Stimulated activated CD8-positive, alpha-beta memory T cell treated with anti-CD3 and anti-CD28 coated beads, Interleukin-15, amount 100 ng/mL, for 24 hours (primary cell): ENCODE measurements at regions not wholly inside any gene's neighbourhood (a gene's known extent, or its start where the extent isn't known, plus 50 kb on each side); places are given as distances from the start of the nearest gene placed in this dataset.
A peak's percentile ranks its signal among the peaks of the same experiment; 100 is the strongest.

Experiments used
- DNase-seq: peaks from one replicate; pipeline ENCODE4 v3.0.0-alpha.2; 2020; ENCODE audit warnings: low read depth

DNA sequence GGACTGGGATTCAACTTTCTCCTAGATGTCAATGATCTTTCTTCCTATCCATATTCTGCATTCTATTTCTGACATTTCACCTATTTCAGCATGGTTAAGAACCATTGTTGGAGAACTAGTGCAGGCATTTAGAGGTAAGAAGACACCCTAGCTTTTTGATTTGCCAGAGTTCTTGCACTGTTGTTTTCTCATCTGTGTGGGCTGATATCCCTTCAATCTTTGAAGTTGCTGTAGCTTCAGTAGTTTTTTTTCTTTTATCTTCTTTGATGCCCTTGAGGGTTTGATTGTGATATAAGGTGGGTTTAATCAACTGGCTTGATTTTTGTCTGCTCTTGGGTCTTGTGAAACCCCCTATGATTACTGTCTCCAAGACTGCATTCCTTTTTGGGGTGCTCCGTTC is 502.1 kb downstream of the ETS1 start:
- no peak for DNase-seq

DNA sequence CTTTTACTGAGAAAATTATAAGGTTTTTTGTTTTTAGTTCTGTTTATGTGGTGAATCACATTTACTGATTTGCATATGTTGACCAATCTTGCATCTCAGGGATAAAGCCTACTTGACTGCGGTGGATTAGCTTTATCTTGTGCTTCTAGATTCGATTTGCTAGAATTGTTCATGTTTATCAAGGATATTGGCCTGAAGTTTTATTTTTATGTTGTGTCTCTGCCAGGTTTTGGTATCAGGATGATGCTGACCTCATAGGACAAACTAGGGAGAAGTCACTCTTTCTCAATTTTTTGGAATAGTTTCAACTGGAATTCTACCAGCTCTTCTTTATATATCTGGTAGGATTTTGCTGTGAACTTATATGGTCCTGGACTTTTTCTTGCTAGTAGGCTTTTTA is 504.8 kb downstream of the ETS1 start:
- no peak for DNase-seq

DNA sequence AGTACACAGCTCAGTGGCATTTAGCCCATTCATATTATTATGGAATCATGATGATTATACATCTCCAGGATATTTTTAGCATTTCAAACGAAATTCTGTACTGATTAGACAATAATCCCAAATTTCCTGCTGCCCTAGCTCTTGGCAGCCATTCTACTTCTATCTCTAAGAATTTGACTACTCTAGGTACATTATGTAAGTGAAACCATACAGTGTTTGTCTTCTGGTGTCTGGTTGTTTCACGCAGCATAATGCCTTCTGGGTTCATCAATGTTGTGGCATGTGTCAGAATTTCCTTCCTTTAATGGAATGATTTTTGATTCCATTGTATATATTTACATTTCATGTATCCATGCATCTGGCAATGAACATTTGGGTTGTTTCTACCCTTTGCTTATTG is 517.7 kb downstream of the ETS1 start:
- no peak for DNase-seq

DNA sequence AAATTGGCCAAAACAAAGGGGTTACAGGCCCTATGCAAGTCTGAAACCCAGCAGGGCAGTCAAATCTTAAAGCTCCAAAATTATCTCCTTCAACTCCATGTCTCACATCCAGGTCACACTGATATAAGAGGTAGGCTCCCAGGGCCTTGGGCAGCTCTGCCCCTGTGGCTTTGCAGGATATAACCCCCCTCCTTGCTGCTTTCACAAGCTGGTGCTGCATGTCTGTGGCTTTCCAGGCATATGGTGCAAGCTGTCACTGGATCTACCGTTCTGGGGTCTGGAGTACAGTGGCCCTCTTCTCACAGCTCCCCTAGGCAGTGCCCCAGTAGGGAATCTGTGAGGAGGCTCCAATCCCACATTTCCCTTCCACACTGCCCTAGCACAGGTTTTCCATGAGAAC is 519.6 kb downstream of the ETS1 start:
- no peak for DNase-seq

DNA sequence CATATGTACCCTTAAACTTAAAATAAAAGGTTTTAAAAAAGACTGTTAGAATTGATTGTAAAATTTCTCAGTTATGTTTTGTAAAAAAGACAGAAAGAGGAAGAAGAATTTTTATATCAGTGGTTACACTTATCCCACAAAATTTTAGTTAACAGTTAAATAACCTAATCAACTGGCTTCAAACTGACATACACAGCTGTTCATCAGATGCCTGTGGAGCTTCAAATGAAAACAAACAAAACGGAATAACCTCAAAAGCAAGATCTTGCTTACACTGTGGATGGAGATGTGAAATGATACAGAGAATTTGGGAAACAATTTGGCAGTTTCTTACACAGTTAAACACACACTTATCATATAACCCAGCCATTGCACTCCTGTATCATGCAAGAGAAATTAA is 521.0 kb downstream of the ETS1 start:
- no peak for DNase-seq

DNA sequence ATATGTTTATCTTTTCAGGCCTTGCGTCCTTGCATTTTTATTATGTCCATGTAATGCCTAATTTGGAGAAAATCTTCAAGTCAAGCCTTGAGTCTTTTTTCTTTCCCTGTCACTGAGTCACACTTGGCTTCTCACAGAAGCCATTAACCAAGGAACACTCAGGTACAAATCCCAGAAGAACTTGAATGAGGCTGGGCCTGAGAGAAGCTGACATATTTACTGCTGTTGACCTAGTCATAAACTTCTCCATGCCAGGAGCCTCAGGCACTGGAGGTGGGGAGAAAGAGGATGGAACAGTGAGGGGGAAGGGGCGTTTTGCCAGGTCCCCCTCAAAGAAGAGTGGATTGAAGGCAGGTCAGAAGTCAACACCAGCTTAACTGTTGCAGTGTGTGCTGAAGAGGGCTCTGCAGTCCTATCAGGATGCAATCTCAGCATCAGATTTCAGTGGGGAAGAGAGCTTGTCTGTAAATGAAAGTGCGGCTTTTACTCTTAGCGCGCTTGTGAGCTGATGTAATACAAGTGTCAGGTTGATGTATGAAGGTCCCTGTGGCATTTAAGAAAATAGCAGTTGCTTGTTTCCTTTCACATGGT is 526.0 kb downstream of the ETS1 start:
- no peak for DNase-seq

DNA sequence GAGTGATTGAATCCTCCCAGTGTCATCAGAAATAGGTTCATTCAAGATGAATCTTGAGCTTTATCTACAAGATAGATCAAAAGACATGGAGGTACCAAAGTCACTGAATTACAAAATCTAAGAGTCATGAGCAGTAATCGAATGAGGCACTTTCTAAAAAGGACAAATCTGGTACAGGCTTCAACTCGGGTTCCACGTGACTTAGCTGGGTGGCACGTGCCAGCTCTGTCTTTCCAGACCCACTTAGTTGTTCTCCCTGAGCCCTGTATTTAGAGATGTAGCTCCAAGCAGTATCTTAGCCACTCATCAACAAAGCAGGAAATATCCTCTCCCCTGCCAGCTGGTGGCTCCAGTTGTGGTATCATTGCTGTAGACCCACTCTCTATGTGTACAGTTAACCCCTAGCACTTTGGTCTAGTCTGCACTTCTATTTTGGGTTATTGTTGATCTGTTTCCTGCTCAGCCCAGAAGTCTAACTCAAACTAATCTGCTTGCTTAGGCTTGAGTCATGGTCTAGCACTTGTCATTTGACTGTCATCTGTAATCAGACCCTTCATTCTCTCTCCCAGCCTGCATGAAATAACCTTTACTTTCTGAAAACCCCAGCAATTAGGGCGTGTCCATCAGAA is 528.7 kb downstream of the ETS1 start:
- DNase-seq, result no peak

DNA sequence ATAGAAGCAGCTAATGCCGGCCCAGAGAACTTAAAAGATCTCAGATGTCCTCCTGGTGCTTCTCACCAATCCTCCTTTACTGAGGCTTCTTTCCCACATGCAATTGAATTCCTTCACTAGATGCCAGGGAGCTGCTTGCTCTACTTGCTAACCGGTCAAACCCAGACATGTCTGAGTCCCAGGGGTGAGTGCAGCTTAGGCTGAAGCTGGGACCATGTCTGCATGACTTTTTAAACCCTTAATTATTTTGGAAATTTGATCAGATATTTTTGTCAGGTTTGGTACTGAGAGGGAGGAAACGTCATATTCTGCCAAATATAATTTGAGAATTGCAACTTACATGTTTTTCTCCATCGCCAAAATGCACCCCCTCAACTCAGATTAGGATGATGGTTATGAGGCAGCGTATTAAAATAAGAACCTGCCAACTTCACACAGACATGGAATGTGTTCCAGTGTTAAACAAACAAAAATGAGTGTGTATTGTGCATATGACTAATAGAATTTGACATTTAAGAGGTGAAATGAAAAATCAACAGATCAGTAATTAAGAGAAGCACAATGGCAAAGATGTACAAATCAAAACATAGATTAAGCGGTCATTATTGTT is 529.5 kb downstream of the ETS1 start:
- DNase-seq, result no peak

DNA sequence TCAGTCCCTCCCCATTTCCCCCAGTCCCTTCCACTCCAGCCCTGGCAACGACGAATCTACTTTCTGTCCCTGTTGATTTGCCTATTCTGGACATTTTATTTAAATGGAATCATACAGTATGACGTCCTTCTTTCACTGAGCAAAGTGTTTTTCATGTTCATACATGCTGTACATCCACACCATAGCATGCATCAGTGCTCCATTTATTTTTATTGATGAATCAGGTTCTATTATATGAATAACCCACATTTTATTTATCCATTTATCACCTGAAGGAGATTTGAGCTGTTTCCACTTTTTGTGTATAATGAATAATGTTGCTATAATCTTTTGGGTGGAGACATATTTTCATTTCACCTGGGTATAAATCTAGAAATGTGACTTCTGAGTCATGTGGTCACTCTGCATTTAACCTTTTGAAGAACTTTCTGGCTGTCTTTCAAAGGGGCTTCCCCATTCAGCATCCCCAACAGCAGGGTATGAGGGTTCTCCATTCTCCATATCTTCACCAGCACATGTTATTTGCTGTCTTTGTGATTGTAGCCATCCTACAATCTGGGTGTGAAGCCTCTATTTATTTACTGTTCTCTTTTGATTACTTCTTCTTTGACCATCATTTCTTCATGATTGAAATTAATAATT is 531.7 kb downstream of the ETS1 start:
- DNase-seq, result no peak

DNA sequence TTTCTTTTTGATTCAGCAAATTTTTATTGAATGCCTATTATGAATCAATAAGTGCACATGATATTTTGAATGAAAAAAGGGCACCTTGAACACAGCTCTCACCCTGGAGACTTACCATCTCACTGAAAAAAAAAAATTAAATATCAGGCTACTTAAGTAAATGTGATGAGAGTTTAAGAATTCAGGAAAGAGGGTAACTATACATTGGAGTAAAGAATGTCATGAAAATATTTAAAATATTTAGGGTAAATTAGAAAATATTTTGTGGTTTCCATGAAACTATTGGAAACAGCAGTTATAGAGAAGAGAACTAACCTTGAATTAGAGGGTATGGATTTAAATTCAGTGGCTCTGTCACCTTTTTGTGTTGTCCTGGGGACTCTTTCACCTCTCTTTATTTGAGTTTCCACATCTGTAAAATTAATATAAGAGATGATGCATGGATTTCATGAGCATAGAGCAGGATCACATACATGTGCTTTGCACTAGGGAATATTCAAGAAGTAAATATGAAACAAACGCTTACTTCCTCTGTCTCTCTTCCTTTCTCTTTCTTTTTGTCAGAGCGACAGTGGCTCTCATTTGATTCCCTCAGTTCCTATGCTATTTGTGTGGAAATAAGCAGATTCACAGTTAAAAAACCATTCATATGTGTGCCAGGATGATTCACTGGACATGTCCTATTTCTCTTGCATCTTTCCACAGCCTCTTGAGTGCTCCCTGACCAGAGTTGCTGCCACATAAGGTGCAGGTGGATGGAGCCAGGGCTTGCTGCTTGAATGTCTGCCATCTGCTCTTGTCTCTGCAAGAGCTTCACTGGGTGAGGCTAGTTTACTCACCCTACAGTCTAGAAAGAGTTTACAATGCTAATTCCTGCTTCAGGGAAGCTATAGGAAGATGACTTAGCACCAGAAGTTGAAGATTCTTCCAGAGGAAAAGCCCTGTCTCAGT is 533.1 kb downstream of the ETS1 start:
- DNase-seq, result no peak

DNA sequence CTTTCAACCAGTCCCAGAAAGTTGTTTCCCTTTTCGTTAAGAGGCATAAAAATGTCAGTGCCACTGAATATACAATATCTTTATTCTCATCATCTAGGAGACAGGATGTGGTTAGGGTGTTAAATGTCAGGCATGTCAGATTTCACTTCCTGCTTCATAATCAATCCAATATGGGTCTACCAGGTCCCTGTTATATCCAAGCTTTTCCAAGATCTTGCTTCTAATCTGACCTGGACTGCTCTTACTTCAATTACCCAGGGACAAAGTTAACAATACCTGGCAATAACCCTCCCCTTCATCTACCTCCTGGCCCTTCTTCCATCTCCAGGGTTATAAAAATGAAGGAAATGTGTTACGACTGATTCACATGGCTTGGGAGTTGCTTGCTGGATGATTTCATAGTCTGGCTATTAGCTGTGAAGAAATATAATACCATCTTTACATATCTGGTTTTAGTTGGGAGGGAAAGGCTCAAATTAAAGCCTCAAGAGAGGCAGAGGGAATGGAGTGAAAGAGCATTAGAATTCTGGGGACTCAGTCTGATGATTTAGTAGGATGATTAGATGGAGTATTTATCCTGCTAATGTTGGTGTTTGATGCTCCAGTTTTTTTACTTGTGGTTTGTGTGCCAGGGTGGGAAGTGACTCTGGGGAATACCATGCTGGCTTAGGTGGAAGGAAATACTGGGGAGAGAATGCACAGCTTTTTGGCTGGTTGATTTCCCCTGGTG is 534.3 kb downstream of the ETS1 start:
- DNase-seq, result no peak

DNA sequence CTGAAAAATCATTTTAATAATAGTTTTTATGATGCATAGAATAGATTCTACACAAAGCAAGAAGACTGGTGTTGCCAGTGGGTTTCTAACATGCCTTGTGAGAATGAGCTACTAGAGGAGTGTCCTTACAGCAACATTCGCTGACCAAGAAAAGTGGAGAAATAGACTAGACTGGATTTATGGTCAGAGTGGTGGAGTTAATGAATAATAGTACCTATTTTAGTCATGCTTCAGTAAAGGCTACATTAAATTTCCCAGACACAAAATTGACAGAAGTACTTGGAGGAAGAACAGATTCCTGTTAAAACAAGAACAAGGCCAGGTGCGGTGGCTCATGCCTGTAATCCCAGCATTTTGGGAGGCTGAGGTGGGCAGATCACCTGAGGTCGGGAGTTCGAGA is 539.2 kb downstream of the ETS1 start:
- no peak for DNase-seq

DNA sequence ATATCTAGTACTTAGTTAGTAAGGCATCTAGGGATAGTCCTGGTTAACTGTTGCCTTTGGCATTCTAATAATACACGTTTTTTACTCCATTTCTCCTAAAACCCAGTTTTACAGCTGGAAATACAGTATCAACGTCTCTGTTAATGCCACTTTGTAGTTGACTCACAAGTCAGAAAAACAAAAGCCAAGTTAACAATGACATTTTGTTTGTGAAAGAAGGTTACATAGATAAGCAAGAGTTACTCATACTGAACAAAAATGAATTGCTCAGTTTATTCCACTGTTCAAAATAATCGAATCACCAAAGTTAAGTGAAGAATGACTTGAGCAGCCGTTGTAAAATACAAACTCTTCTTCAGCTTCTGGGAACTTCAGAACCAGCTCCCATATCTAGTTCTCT is 540.3 kb downstream of the ETS1 start:
- DNase-seq, result no peak

DNA sequence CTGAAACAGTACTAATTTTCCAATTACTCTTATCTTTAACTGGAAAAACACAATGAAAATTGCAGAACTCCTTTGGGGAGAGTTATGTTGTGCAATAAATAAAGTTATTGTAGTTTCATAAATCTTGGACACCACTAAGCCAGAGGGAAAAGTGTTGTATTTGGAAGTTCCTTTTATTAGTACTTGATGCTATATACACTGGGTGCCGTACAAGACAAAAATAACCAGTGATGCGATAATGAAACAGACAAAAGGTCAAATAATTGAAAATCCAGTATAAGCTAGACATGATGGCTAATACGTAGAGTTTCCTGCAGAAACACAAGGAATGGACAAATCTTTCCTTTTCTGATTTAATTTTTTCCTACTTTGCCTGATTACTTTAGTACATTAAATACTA is 541.1 kb downstream of the ETS1 start:
- DNase-seq, result no peak

DNA sequence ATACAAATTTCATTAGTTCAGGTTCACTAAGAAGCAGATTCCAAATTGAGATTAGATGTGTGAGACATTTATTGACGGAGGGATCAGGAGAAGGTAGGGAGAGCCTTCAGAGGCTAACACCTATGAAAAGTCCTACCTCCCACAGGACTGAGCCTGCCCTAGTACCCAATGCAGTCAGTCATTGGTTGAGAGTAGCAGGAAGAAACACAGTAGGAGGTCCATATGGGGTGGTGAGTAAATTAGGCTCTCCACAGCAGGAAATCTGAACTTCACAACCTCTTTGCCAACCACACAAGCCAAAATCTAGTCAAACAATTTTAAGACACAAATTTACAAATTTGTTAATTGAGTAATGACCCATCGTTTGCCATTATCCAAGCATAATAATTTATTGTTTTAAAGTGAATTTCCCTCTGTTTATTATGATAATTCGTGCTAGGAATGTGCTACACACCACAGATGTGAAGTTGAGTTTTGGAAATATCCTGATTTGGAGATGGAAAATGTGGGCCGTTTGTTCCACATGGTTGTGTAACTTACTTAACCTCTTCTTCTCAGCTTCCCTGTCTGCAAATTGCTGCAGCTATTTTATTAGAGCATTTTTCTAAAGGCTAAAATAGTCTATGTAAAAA is 542.1 kb downstream of the ETS1 start:
- DNase-seq, result no peak

DNA sequence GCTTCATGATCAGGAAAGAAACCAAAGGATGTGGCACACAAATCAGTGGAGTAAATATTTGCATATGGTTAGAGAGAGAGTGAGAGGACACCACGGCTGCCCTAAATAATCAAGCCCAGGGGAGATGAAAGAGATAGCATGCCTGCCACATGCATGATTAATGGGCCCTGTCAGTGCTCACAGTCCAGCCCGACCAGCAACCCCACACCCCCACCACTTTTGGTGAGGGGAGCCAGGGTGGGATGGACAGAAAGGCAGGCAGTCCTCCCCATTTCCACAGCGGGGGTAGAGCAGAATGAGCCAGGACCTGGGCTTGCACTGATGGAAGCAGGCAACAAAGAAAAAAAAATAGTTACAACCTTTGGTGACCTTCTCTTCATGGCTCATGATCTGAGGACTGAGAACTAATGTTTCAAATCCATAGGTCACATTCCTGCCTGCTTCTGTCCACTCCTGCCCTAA is 545.0 kb downstream of the ETS1 start:
- DNase-seq, result no peak

DNA sequence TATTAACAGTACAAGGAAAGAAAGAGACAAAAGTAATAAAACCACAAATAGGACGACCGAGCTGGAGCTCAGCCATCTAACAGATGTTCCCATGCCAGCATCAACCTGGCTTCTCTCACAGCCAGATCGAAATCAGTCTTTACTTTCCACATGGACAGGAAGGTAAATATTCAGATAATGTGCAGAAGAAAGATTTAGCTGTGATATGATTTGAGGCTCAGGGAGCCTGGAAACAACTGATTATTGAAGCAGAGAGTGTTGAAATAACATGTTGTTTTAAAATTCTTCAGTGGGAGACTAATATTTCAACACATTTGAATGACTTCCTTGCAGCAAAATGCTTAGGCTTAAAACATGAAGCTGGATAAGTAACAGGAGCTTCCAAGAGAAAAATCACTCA is 546.8 kb downstream of the ETS1 start:
- no peak for DNase-seq

DNA sequence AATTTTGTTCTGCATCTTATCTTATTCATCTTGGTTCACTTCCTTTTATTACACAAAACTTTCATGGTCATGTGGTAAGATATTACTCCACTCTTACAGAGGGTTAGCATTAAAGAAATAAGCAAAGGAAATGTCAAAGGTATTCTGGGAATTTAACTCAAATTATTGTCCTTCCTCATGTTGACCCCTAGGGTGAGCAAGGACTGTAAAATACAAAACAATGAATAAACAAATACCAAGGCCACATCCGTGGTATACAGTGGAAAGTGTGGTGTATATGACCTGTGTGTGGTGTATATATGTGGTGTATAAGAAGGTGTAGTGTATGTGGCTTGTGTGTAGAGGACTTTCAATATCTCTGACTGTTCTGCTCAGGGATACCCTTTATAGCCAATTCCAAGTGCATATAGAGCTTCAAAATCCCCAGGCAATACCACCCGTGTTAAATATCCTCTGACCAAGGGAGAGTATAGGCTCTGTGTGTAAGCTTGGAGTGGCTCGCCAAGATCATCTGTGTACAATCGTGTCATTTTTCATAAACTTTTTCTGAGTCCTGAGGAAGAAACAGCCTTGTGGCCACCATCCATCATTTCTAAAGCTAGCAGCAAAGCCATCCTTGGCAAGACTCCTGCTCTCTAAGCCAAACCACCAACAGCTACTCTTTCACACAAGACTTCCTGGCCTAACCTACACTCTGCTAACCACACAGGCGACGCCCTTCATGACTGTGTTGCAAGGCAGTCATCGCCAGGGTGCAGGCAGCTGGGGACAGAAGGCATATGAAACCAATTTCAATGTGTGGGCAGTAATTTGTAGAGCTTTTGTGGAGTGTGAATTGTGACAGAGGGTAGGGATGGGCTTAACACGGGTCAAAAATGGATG is 548.0 kb downstream of the ETS1 start:
- DNase-seq, result peak; percentile 30

DNA sequence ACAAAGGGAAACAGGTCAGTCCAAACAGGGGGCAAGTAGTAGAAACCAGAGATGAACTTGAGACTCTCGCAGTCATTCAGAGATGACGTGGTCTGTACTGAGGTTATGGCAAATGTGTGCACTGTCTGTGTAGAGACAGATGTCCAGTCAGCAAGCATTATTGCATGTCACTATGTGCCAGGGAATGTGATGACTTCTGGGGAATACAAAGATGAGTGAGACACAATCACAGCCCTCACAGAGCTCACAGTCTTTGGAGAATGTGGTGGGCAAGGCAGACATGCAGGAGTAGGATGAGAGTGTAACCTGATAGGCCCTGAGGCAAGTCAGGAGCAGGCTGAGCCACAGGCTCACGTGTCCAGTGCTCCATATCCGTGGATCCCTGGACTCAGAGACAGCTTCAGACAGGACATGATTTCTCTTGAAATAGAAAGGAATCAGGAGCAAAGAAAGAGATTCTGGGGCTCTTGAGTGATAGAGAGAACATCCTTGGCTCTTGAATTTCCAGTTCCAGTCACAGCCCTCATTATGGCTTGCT is 550.7 kb downstream of the ETS1 start:
- DNase-seq, result no peak

DNA sequence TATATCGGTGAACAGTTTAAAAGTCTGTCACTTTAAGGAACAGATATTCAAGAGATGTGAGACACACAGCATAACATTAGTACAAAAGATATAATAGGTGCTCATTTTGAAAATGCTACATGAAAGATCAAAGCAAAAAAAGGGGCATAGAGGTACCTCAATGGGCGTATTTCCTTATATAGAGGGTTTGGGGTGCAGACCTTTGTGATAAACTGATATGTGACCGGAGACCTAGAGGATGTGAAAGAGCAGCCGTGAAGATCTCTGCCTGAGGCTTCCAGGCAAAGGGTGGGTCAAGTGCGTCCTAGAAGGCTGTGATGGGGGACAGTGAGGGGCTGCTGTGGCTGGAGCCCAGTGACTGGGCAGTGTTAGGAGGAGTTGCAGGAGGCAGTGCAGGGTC is 551.4 kb downstream of the ETS1 start:
- DNase-seq, result no peak
